NCI-H1417 treated with DMSO at 0.1 percent for 48 hours (cell line): ENCODE measurements at regions not wholly inside any gene's neighbourhood (a gene's known extent, or its start where the extent isn't known, plus 50 kb on each side); places are given as distances from the start of the nearest gene placed in this dataset.
A peak's percentile ranks its signal among the peaks of the same experiment; 100 is the strongest.
"Not testable (repeated sequence)": the region's sequence is repeated elsewhere in the genome, so short reads cannot be mapped to it uniquely, and the experiment has no call there.

ENCODE experiments used
- DNase-seq: peaks from one replicate; lab custom pipeline; 2025; lab: John Stamatoyannopoulos, UW

- DNase-seq: no peak
These were observed 625.5 kb downstream of the JRKL start for GRCh38 chr11:97015327-97015726.

- DNase-seq: no peak
These were observed 629.5 kb downstream of the JRKL start for GRCh38 chr11:97019305-97019704.

GRCh38 chr11:97019754-97020153 lies 629.9 kb downstream of the JRKL start:
- DNase-seq: no peak

GRCh38 chr11:97022955-97023354 lies 633.1 kb downstream of the JRKL start:
- no peak for DNase-seq

GRCh38 chr11:97028836-97029406 lies 639.1 kb downstream of the JRKL start:
- DNase-seq: no peak

GRCh38 chr11:97033178-97033577 lies 643.4 kb downstream of the JRKL start:
- no peak for DNase-seq

GRCh38 chr11:97048481-97048880 lies 658.7 kb downstream of the JRKL start:
- DNase-seq: no peak

- DNase-seq: no peak
These were observed 670.4 kb downstream of the JRKL start for GRCh38 chr11:97060184-97060583.

GRCh38 chr11:97069160-97069559 lies 679.3 kb downstream of the JRKL start:
- no peak for DNase-seq

- no peak for DNase-seq
These were observed 682.6 kb downstream of the JRKL start for GRCh38 chr11:97072420-97072819.

GRCh38 chr11:97076666-97077065 lies 686.9 kb downstream of the JRKL start:
- not testable (repeated sequence) for DNase-seq

GRCh38 chr11:97078443-97078842 lies 688.6 kb downstream of the JRKL start:
- DNase-seq: no peak

- DNase-seq: no peak
These were observed 689.4 kb downstream of the JRKL start for GRCh38 chr11:97079244-97079643.

GRCh38 chr11:97087419-97087818 lies 697.6 kb downstream of the JRKL start:
- no peak for DNase-seq

GRCh38 chr11:97092823-97093222 lies 703.0 kb downstream of the JRKL start:
- no peak for DNase-seq

- not testable (repeated sequence) for DNase-seq
These were observed 712.4 kb downstream of the JRKL start for GRCh38 chr11:97102180-97102579.

- no peak for DNase-seq
These were observed 717.8 kb downstream of the JRKL start for GRCh38 chr11:97107604-97108003.

- DNase-seq: no peak
These were observed 719.3 kb downstream of the JRKL start for GRCh38 chr11:97109078-97109477.

- DNase-seq: no peak
These were observed 720.6 kb downstream of the JRKL start for GRCh38 chr11:97110376-97110775.

GRCh38 chr11:97111559-97111958 lies 721.7 kb downstream of the JRKL start:
- no peak for DNase-seq

- DNase-seq: no peak
These were observed 728.9 kb downstream of the JRKL start for GRCh38 chr11:97118614-97119200.

- DNase-seq: no peak
These were observed 733.4 kb downstream of the JRKL start for GRCh38 chr11:97123237-97123636.

- DNase-seq: no peak
These were observed 746.3 kb downstream of the JRKL start for GRCh38 chr11:97136067-97136466.

- peak; percentile 7 for DNase-seq
These were observed 751.2 kb downstream of the JRKL start for GRCh38 chr11:97140885-97141494.
